Astrocyte (in vitro differentiated cells and primary cell): ENCODE measurements at regions not wholly inside any gene's neighbourhood (a gene's known extent, or its start where the extent isn't known, plus 50 kb on each side); places are given as distances from the start of the nearest gene placed in this dataset.
"Not testable (repeated sequence)": the region's sequence is repeated elsewhere in the genome, so short reads cannot be mapped to it uniquely, and the experiment has no call there.

Source experiments
- CTCF ChIP-seq: IDR thresholded peaks from 2 replicates; pipeline ENCODE4 v1.5.1; 2011; ENCODE audit warnings: low read depth, mild to moderate bottlenecking, inconsistent platforms, low read length, moderate library complexity; ENCODE audit not compliant: insufficient read depth
- EZH2 ChIP-seq: IDR thresholded peaks from 2 replicates; pipeline ENCODE4 v1.6.1; 2012; ENCODE audit warnings: mild to moderate bottlenecking, low read length, inconsistent platforms; ENCODE audit not compliant: insufficient read depth

- not testable (repeated sequence) for TF ChIP-seq CTCF, EZH2
These were observed 281.4 kb downstream of the PDCD6IP start for GRCh38 chr3:34079849-34080248.
